Activated CD4-positive, alpha-beta T cell treated with anti-CD3 and anti-CD28 coated beads, Interleukin-2, Interleukin-6, amounts not matched to agents 100 ng/mL and 50 ng/mL, durations not matched to agents 16 hours and 8 hours (primary cell): ENCODE measurements at regions not wholly inside any gene's neighbourhood (a gene's known extent, or its start where the extent isn't known, plus 50 kb on each side); places are given as distances from the start of the nearest gene placed in this dataset.

ENCODE experiments used
- DNase-seq: peaks from one replicate; pipeline ENCODE4 v3.0.0-alpha.2; 2020

DNA sequence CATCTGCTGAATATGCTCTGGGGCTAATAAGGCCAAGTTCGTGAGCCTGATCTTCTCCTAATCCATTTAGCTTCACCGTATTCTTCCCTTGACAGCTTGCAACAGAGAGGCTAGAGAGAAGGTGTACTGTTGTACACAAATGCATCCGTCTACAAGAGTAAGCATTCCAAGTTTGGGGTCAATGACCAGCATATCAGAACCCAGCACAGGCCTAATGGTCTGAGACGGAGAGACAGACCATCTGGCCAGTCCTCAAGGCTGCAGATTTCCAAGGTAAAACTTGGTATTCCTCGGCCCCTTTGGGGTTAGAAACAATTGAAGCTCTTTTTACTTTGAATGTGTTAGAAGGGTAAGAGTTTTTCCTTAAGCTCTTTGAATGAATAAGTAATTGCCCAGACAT, 481.2 kb upstream of the KLF4 start:
- DNase-seq = no peak

DNA sequence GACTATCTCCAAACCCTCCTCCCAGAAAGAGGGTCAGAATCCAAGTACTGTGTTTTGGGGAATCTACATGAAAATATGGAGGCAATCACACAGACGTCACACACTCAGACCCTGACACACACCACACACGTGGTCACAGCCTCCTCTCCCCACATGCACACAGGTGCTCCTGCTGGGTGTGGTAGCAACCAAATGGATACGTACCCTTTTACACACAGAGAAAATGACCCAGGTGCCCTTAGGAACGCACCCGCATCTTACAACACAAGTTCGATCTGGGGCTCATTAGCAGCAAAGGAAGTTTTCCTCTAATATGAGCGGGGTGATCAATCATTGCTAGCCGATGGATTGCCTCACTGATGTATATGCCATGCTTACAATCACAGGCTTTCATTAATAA, 480.2 kb upstream of the KLF4 start:
- no peak for DNase-seq

DNA sequence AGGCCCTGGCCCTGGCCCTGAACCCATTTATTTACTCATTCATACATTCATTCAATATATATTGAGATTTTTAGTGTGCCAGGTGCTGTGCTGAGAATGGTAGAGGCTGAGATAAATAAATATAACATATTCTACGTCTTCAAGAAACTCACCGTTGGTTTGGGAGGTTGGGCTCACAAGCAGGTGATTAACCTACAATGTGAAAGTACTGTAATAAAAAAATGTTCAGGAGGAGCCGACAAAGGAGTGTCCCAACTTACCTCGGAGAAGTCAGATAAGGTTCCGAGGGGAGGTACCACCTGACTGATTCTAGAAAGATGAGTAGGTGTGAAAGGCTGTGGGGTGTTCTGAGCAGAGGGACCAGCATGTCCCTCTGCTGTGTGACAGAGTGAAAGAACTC, 479.6 kb upstream of the KLF4 start:
- no peak for DNase-seq

DNA sequence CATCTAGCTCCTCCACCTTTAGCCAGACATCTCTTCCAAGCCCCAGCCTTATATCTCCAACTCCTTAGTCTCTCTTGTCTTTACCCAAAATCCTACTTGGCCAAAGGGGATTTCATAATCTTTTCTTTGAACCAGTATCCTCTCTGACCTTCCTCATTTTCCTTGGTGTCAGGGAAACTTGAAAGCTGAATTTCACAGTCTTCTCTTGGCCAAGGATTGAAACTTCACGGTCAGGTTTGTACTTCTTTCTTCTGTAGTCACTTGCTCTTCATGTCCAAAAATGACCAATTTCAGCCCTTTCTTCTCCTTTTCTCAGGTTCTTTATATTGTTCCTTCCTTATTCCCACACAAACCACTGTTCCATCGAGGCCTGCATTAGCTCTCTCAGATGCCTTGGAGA, 473.7 kb upstream of the KLF4 start:
- DNase-seq = no peak

DNA sequence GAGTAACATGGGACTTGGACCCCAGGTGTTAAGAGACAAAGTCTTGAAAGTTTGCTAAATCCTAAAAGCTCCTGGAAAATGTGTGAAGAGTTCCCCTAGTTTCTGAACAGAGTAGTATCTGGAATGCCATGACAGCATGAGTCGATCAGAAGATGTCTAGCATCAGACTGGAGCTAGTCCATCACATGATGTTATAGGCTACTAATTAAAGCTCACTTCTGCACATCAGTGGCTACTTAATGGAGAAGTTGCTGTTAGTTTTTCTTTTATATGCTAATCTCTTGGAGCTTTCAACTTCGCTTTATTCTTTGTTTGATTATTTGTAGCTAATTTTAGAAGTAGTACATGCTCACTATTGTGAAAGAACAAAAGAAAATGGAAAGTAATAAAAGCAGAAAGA, 471.3 kb upstream of the KLF4 start:
- DNase-seq = no peak

DNA sequence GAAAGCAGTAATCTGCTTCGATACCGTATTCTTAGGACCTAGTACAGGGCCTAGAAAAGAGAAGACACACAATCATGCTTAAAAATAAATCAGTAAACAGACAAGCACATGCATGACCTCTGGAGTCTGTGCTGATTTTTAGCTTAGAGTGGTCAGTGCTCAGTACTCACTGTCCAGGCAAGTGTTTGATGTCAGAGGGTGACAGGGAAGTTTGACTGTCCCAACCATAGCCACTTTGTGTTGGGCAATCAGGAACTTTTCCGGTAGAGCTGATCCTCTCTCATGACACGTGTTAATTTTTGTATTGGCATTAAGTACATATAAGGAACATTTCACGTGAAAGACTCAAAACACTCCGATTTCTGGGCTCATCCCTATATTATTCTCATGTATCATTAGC, 464.7 kb upstream of the KLF4 start:
- DNase-seq = no peak

DNA sequence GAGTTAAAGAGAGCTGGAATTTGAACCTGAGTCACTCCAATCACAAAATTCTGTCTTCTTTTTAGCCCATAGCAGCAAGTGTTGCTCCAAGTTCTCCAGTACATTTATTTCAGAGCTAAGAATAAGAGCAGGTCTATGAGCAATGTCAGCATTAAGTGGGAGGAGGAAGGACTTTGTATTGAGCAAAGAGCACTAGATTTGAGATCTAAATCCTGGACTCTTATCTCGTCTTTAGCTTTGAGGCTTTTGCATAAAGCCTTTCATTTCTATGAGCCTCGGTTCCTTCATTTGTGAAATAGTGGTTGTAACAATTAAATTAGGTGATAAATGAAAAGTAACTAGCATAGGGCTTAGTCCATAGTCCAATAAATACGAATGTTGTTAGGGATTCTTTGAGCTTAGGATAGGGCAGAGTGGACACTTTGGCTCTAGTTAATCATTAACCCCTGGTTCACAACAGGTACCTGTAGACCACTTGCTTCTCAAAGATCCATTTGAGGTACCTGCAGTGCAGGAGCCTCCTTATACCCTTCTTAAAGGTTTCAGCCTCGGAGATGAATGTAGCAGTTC, 464.1 kb upstream of the KLF4 start:
- no peak for DNase-seq

DNA sequence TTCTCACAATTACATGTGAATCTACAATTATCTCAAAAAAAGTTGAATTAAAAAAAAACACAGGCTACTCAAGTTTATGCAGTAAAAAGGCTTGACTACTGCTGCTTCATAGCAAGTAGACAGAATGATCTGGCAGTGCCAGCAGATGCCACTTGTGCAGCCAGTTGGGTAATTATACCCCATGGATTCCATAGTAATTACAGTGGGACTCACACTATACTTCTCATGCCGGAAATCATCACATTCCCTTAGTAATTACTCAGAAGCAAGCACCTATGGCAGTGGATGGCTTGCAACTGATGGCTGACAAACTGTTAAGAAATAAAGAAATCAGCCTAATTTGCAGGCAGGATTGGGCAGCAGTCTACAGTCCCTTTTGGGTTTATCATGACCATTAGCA, 463.2 kb upstream of the KLF4 start:
- no peak for DNase-seq

DNA sequence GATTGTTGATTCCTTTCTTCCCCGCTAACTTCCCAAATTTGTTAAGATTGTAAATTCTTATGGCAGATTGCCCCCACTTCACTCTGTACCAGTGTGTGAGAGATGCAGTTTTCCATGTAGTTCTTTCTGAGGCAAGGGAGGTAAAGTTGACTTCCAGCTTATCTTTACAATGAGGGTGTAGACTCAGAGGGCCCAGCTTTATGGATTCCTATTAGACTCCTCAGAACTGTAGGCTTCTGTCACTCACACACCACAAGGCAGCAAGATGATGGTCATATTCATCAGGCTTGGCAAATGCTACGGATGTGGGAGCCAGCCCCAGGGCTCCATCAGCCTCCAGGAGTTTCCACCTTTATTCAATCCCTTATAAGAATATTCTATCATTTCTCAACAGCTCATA, 461.9 kb upstream of the KLF4 start:
- DNase-seq = no peak

DNA sequence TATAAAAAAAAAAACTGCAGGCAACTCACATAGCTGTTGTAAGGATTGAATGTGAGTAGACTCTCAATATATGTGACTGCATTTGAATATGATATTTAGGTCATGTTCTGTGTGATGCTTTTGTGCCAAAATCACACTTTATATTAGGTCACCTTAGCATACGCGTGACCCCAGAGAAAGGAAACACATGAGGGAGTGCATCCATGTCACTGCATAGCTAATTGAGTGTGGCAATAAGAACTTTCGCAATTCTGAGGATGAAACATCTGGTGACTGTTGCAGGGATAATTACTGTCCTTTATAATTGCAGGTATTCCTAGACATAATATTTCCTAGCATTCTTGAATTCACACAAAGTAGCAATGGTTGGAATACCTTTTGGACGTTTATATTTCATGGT, 459.5 kb upstream of the KLF4 start:
- no peak for DNase-seq

DNA sequence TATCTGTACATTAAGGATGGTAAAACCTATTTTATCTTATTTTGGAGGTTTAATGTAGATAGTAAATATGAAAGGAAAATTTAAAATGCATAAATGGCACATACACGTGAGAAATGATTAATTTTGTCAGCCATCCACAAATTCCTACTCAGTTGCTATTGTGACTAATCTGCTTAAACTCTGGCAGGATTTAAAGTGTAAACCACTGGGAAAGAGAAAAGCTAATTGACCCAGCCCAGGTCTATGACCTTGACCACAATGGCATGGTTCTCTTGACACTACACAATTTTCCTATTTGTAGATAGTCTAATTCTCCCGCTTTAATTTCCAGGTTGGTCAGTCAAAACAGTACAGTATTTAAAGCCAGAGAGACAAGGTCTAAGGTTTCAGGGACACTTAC, 459.0 kb upstream of the KLF4 start:
- no peak for DNase-seq

DNA sequence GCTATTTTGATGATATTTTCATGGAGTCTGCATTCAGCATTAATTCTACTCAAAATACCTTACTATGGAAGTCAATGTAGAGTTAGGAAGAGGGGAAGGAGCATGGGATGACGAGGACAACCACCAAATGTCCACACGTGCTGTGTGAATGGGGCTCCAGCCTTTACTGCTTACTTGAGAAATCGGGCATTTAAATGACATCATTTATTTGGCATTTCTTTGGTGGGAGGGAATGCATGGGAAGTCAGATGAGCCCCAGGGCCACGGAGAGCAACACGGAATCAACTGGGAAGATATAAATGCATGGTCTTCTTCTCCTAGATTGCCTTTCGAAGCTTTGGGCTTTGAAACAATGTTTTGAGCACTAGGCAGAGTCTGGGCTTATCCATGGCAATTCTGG, 458.5 kb upstream of the KLF4 start:
- DNase-seq = no peak

DNA sequence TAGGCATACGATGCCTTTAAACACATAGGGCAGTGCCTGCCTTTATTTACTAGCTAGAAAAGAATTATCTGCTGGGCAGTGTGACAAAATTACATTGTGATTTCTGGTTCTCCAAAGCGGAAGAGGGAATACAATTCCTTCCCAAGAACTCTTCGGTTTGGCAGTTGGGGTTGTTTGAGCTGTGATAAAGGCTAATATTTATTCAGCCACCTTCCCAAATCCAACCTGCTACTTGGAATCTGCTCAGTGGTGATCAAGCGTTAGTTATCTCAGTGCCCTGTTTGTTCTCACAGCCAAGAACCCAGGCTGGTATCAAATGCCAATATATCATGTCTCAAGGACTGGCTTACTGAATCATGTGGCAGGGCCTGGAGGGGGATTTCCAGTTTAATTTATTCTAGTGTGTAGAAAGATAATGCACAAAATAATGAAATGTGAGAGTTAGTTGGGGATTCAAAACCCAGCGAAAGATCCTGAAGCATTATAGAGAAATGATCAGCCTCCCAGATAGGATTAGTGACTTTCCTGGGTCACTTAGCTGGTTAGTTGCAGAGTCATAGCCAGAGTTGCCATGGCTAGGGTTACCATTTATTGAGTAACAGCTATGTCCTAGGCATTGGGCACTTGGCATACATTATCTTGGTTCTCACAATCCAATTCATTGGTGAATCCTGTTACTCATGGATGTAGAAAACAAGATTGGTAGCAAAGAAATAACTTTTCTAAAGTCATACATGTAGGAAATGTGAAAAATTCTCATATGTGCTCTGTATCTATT, 457.0 kb upstream of the KLF4 start:
- DNase-seq = no peak

DNA sequence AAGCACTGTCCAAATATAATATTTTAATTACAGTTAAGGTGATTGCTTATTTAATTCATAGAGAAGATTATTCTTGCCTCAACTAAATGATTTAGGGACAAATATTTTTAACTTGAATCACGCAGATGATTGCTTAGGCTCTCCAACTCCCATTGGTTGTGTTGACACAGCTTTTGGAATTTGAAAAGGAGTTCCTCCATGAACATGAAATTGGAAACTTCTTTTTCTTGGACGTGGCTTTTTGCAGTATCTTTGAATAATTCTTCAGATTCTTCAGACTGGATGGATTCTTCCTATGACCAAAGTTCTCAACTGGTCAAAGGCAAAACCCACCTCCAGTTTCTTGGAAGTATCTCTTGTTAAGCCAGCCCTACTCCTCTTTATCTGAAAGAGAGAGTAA, 456.4 kb upstream of the KLF4 start:
- no peak for DNase-seq

DNA sequence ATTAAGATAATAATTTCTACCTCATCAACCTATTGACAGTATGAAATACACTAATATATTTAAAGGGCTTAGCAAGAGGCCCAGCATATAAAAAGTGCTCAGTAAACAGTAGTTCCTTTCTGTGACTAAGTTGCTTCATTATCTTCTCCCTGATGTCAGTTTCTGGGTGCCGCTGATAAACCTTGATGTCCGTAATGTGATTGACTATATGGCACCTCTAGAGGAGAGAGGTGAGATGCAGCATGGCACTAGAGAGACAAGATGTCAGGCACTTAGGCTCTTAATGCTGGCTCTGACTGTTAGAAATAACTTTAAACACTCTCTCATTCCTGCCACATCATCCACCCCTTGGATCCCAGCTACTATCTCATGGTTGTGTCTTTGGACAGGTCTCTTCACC, 455.9 kb upstream of the KLF4 start:
- DNase-seq = no peak

DNA sequence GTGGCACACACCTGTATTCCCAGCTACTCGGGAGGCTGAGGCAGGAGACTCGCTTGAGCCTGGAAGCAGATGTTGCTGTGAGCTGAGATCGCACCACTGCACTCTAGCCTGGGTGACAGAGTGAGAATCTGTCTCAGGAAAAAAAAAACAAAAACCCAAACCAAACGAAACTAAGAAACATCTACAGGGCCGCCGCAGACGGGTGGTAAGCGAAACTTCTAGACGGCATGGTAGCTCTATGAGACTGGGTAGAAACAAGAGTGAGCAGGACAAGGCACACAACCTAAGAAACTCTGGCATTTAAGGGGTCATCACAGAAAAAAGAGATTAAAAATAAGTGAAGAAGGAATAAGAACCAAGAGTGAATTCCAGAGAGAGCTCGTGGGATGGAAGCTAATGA, 454.8 kb upstream of the KLF4 start:
- DNase-seq = no peak

DNA sequence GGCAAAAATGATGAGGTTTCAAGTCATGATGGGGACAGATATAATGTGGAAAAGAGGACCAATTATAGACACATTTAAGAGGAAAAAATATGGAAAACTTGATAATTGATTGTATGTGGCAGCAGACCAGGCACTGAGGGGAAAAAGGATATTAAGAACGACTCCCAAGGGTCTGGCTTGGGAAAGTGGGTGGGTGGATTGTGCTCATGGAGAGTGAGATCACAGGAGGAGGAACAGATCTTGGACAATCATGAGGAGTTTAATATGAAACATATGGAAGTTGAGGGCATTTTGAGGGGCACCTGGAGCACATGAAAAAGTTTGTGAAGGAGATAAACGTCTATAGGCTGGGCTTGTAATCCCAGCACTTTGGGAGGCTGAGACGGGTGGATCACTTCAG, 454.3 kb upstream of the KLF4 start:
- no peak for DNase-seq

DNA sequence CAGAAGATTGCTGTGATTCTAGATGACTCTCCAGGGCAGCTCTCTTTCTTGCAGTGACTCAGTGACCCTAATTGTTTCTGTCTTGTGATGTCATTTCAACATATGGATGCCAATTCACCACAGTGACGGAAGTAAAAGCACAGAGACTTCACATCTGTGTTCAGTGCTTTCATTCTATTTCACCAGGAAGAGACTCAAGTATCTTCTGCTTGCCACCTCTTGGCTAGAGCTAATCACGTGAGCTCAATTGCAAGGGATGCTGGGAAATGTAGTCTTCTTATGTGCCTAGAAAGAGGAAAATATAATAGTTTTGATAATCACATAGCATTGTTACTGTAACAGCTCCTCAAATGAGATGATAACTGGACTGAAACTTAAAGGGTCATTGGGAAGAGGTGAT, 453.3 kb upstream of the KLF4 start:
- no peak for DNase-seq

DNA sequence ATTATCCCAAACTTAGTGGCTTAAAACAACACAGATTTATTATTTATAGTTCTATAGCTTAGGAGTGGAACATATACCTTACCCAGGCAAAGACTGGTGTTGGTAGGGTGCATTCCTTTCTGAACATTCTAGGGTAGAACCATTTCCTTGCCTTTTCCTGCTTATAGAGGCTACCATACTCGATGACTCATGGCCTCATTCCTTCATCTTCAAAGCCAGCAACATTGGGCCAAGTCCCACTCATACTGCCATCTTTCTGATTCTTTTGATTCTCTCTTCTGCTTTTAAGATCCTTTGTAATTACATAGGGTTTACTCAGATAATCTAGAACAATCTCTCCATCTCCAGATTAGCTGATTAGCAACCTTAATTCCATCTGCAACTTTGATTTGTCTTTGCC, 452.7 kb upstream of the KLF4 start:
- no peak for DNase-seq

DNA sequence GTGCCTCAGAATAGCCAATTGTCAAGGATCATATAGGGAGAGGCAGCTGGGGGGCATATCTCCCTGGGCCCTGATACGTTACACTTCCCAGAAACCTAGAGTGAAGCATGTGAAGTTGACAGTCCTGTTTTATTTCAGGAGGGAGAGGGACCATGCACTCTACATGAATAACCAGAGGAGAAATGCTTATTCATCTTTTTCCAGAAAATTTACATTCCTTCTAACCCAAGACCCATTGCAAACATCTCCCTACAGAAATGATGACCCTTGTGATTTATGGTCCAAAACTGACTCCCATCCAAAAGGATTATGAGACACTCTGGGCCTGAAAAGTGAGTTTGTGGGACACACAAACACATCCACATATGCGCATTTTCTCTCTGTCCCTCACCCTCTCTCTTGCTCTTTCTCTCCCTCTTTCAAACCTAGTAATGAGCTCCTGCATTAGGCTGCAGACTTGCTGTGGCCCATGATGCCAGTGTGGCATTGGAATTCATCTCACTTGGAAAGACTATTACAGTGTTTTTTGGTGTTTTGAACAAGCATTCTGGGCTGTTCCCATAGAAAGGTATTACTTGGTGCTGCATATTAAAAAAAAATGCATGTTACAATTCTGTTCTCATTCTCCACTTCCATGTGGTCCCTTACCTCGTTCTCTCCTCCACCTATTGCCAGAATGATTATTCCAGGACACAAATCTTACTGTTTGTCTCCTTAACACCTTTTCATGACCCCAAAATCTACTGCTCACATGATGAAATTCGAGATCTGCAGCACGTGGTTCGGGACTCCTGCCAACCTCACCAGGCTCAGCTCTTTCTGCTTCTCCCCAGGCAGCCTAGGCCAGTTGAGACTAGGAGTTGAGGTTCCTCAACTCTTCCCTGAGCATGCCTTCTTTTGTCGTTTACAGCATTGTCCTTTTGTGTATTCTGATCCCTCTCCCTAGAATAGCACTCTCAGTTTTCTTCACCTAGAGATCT, 451.3 kb upstream of the KLF4 start:
- no peak for DNase-seq

DNA sequence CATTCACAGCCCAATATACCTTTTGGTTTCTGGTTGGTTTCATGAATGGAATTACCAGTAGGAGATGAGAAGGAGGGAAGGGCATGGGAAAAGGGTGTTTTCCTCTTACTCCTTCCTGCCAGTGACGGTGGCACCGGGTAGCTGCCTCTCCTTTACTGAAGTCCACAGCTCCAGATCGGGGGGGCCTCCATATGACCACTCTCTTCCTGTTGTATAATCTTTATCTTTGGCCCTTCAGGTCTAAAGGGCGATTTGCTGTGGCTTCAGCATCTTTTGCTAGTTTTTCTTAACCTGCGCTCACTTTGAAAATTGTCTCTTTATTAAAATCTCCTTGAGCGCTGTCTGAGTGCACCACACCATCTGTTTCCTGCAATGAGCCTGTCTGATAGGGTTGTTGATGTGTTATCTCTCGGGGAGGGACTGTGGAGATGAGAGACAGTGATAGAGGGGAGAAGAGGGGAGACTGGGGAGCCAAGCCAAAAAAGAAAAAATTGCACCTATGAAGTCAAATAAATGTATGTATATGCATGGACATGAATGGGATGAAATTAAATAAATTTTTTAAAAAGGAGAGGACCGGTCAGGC, 449.3 kb upstream of the KLF4 start:
- DNase-seq = no peak

DNA sequence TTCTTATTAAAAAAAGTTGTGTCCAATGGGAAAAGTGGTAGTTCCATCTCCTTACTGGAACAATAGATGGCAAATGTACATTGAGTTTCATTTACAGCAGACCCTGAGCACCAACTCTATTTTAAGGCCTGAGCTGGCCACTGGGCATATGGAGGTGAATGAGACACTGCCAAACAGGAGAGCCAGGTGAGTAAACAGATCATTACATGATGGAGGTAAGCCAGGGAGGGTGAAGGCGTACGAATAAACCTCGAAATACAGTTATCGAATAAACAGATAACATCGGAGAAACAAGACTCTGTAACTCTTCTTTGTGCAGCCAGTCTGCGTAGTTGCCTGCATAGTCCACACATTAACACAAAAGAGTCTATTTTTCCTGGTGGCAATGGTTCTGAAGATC, 446.4 kb upstream of the KLF4 start:
- no peak for DNase-seq

DNA sequence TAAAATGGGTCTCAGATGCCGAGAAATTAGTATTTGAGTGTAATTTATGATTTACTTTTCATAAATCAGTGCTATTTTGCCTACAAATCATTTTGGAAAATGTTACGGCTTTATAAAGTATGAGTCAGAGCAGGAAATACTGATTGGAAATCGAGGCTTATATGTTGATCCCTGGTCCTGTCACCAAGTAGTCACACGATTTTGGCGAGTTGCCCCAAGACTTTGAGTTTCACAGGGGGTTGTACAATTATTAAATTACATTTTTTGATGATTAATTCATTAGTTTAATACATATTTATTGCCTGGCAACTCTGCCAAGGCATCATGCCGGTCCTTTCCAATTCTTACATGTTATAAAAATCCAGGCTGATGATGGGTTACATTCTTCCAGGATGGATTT, 443.9 kb upstream of the KLF4 start:
- DNase-seq = no peak

DNA sequence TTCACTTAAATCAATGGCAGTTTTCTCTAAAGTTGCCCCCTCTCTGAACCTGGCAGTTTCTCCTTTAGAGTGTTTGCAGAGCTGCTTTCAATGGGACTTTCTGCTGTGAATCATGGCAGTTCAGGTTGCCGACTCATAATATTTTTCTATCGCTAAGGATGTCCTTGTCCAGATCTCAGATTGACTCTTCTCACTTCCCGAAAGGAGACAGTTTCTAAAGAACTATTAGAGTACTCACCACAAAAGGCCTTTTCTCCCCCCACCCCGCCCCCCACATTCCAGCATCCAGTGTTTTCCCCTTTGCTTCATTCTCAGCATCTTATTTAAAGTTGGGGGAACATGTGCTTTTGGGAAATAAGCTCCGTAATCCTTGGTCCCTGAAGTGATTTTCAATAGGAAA, 443.5 kb upstream of the KLF4 start:
- no peak for DNase-seq
